ENCODE measurements at regions not wholly inside any gene's neighbourhood (a gene's known extent, or its start where the extent isn't known, plus 50 kb on each side); places are given as distances from the start of the nearest gene placed in this dataset.

DNA sequence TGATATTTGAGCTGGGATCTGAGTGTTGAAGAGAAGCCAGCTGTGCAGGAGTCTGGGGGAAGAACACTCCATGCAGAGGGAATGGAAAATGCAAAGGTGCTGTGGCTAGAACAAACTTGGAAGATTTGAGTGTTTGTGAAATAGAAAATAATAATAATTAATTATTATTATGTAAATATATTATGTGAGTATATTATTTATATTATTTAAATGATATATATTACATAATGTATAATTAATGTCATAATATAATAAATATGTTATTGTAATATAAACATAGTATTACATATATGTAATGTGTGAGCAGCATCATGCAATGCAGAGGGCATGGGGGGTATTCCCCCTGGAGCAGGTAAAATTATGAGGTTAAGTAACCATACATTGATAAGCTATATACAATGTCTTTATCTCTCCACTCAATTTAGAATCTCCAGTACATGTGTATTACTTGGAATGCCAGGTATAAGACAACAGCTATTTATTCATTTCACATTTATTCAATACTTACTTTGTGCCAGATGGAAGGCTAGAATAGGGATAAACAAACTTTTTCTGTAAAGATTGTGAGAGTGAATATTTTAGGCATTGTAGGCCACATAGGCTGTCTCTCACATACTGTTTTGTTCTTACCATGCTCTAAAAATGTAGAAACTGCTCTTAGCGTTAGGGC is 218.6 kb downstream of the MTHFS start (continued):
- TF ChIP-seq, protein P1, sequence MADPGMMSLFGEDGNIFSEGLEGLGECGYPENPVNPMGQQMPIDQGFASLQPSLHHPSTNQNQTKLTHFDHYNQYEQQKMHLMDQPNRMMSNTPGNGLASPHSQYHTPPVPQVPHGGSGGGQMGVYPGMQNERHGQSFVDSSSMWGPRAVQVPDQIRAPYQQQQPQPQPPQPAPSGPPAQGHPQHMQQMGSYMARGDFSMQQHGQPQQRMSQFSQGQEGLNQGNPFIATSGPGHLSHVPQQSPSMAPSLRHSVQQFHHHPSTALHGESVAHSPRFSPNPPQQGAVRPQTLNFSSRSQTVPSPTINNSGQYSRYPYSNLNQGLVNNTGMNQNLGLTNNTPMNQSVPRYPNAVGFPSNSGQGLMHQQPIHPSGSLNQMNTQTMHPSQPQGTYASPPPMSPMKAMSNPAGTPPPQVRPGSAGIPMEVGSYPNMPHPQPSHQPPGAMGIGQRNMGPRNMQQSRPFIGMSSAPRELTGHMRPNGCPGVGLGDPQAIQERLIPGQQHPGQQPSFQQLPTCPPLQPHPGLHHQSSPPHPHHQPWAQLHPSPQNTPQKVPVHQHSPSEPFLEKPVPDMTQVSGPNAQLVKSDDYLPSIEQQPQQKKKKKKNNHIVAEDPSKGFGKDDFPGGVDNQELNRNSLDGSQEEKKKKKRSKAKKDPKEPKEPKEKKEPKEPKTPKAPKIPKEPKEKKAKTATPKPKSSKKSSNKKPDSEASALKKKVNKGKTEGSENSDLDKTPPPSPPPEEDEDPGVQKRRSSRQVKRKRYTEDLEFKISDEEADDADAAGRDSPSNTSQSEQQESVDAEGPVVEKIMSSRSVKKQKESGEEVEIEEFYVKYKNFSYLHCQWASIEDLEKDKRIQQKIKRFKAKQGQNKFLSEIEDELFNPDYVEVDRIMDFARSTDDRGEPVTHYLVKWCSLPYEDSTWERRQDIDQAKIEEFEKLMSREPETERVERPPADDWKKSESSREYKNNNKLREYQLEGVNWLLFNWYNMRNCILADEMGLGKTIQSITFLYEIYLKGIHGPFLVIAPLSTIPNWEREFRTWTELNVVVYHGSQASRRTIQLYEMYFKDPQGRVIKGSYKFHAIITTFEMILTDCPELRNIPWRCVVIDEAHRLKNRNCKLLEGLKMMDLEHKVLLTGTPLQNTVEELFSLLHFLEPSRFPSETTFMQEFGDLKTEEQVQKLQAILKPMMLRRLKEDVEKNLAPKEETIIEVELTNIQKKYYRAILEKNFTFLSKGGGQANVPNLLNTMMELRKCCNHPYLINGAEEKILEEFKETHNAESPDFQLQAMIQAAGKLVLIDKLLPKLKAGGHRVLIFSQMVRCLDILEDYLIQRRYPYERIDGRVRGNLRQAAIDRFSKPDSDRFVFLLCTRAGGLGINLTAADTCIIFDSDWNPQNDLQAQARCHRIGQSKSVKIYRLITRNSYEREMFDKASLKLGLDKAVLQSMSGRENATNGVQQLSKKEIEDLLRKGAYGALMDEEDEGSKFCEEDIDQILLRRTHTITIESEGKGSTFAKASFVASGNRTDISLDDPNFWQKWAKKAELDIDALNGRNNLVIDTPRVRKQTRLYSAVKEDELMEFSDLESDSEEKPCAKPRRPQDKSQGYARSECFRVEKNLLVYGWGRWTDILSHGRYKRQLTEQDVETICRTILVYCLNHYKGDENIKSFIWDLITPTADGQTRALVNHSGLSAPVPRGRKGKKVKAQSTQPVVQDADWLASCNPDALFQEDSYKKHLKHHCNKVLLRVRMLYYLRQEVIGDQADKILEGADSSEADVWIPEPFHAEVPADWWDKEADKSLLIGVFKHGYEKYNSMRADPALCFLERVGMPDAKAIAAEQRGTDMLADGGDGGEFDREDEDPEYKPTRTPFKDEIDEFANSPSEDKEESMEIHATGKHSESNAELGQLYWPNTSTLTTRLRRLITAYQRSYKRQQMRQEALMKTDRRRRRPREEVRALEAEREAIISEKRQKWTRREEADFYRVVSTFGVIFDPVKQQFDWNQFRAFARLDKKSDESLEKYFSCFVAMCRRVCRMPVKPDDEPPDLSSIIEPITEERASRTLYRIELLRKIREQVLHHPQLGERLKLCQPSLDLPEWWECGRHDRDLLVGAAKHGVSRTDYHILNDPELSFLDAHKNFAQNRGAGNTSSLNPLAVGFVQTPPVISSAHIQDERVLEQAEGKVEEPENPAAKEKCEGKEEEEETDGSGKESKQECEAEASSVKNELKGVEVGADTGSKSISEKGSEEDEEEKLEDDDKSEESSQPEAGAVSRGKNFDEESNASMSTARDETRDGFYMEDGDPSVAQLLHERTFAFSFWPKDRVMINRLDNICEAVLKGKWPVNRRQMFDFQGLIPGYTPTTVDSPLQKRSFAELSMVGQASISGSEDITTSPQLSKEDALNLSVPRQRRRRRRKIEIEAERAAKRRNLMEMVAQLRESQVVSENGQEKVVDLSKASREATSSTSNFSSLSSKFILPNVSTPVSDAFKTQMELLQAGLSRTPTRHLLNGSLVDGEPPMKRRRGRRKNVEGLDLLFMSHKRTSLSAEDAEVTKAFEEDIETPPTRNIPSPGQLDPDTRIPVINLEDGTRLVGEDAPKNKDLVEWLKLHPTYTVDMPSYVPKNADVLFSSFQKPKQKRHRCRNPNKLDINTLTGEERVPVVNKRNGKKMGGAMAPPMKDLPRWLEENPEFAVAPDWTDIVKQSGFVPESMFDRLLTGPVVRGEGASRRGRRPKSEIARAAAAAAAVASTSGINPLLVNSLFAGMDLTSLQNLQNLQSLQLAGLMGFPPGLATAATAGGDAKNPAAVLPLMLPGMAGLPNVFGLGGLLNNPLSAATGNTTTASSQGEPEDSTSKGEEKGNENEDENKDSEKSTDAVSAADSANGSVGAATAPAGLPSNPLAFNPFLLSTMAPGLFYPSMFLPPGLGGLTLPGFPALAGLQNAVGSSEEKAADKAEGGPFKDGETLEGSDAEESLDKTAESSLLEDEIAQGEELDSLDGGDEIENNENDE (IDR thresholded peaks at IDR 0.05; ENCODE audit: insufficient replicate concordance, low read length) = no peak
- TF ChIP-seq PHF8 (conservative IDR thresholded peaks at IDR 0.05; ENCODE audit: low read depth, low read length) (no peak), POLR2A (IDR thresholded peaks at IDR 0.05; ENCODE audit: control extremely low read depth in 1 of 2, low read depth in 2 of 2, low read length in 2 of 2) (no peak), CEBPB (IDR thresholded peaks at IDR 0.05; ENCODE audit: low read depth, low read length) (no peak), CBX8 (IDR thresholded peaks at IDR 0.05; ENCODE audit: borderline replicate concordance, low read depth, low read length) (no peak), TEAD4 (IDR thresholded peaks at IDR 0.05; ENCODE audit: low read depth, low read length) (no peak), JUN (IDR thresholded peaks at IDR 0.05; ENCODE audit: low read depth, low read length) (no peak)

All from H1 (cell line).